Endothelial cell of hepatic sinusoid (primary cell): ENCODE measurements at regions not wholly inside any gene's neighbourhood (a gene's known extent, or its start where the extent isn't known, plus 50 kb on each side); places are given as distances from the start of the nearest gene placed in this dataset.

Source experiments
- in situ Hi-C: cut with HindIII; loops from 2 replicates; pipeline ENCODE4 v1.10.0; 2017; ENCODE audit warnings: low sequenced_read_pairs

GRCh38 chr13:109604894-109605293, 181.5 kb downstream of the IRS2 start:
- in situ Hi-C loops: no loop called here

- in situ Hi-C loops: no loop called here
These were observed 184.0 kb downstream of the IRS2 start for GRCh38 chr13:109602356-109602755.

GRCh38 chr13:109599901-109600657, 186.3 kb downstream of the IRS2 start:
- in situ Hi-C loops: no loop called here

- in situ Hi-C loops: no loop called here
These were observed 190.9 kb downstream of the IRS2 start for GRCh38 chr13:109595471-109595870.

GRCh38 chr13:109593230-109593629, 193.2 kb downstream of the IRS2 start:
- in situ Hi-C loops: no loop called here

DNA sequence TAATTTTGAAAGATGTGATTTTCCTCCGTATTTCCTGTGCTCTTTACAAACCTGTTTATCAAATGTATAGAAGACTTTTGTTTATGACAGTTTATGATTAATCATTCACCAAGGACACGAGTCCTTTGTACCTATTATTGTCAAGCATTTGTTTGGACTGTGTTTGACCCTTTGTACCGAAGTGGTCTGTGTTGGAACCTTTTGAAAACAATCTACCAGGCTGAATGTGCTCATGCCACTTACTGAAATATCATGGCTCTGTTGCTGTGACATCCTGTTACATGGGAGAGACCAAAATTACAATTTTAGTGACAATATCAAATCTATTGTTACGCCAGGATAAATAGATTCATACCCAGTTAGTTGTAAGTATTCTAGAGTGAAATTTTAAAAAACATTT, 193.6 kb downstream of the IRS2 start:
- in situ Hi-C loops: no loop called here

DNA sequence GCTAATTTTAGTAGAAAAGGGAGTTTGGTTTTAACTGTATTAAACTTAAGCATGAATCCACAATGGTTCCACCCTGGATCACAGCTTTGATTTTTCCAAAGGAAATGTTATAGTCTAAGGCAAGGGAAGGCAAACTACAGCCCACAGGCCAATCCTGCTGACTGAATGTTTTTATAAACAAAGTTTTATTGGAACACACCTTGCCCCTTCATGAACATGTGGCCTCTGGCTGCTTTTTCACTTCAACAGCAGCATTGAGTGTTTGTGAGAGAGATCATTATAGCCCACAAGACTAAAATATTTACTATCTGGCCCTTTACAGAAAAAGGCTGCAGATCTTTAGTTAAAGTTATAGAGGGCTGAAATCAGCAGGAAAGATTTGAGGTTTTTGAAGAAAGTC, 198.7 kb downstream of the IRS2 start:
- in situ Hi-C loops: no loop called here

GRCh38 chr13:109586509-109587346, 199.7 kb downstream of the IRS2 start:
- in situ Hi-C loops: no loop called here

DNA sequence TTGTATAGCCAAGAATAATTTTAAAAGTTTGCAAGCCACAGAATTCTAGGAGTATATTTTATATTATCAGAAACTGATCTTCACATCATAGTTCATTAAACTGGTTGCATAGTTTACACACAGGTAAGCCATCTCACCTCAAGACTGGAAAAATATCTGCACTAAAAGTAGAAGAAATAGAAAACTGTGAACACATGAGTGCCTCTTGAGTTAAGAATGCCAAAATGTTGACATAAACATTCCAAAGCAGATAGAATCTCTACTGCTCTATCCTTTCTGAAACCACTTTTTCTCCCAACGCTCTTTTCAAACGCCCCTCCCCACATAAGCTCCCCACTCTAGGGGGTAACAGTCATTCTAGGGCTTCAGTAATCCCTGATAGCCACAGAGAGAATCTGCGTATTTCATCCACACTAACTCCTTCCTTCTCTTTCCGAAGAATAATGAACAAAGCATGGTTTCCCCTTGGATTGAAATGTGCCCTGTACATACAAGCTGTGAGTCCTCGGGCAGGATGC, 201.5 kb downstream of the IRS2 start:
- in situ Hi-C loops: no loop called here

- in situ Hi-C loops: no loop called here
These were observed 209.1 kb downstream of the IRS2 start for GRCh38 chr13:109577191-109577700.

- in situ Hi-C loops: no loop called here
These were observed 210.0 kb downstream of the IRS2 start for GRCh38 chr13:109576331-109576813.

GRCh38 chr13:109575821-109576220, 210.6 kb downstream of the IRS2 start:
- in situ Hi-C loops: no loop called here

GRCh38 chr13:109572389-109572788, 214.0 kb downstream of the IRS2 start:
- in situ Hi-C loops: no loop called here

GRCh38 chr13:109569958-109570711, 216.2 kb downstream of the IRS2 start:
- in situ Hi-C loops: no loop called here

DNA sequence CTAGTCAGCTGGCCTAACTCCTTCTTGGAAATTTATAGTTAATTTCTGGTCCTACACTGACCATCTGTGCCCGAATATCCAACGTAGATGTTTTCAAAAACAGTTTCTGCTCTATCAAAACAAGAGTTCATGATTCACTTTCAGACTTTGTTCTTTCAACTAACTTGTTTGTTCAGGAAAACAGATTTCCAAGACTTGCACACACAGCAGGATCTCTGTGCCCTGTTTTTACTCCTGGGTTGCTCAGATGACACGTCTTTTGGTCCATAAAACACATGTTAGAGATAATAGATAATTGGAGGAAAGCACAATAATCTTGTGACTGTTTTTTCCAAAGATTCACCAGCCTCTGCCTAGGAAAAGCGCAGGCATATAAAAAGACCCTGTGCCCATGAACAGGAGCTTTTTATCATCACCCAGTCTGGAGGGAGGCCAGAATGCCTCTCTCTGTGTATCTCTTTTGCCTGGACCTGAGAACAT, 218.0 kb downstream of the IRS2 start:
- in situ Hi-C loops: no loop called here

GRCh38 chr13:109567315-109567714, 219.1 kb downstream of the IRS2 start:
- in situ Hi-C loops: no loop called here

- in situ Hi-C loops: no loop called here
These were observed 220.5 kb downstream of the IRS2 start for GRCh38 chr13:109565877-109566276.

- in situ Hi-C loops: no loop called here
These were observed 238.0 kb downstream of the IRS2 start for GRCh38 chr13:109548374-109548773.

DNA sequence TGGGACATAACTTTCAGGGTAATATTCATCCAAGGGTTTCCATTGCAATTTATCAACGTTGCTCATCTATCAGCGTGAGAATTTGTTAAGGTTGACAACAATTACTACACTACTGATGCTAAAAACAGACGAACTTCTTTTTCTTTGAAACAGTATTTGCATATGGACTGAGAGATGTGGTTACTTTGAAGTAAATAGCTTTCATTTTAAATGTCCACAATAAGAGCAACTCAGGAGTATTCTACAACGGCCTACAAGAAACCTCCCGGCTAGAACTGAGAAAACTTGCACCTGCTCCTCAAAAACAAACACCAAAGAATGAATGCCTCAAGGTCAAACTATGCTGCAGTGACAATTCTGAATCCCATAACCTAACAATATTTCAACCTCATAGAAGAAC, 238.4 kb downstream of the IRS2 start:
- in situ Hi-C loops: no loop called here

DNA sequence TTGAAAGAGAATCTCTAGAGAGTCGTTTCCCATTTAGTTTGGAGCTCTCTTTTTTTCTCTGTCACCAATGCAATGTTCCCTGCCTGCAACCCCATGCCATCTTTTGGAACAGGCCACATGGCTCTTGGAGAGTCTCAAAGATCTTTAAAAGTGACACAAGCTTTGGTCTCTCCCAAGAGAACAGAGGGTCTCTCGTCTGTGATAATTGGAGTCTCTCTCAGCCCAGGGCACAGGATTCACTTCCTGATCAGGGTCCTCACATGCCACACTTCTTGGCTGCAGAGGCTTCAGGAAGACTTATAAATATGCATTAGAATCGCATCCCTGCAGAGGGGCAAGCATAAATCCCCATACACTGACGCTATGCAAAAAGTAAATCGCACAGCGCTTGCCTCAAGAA, 240.5 kb downstream of the IRS2 start:
- in situ Hi-C loops: no loop called here

- in situ Hi-C loops: no loop called here
These were observed 245.3 kb downstream of the IRS2 start for GRCh38 chr13:109541081-109541480.
